H1 (cell line): ENCODE measurements at regions not wholly inside any gene's neighbourhood (a gene's known extent, or its start where the extent isn't known, plus 50 kb on each side); places are given as distances from the start of the nearest gene placed in this dataset.

ENCODE experiments used
- CTCF ChIA-PET: fragments of 300-600 bp; sonication (Branson Sonifier 250); formaldehyde crosslinking; loops from one replicate; lab custom pipeline; 2021; ENCODE audit not compliant: partially characterized antibody; lab: Charles Lee
- POLR2A ChIA-PET: fragments of 300-600 bp; sonication (Branson Sonifier 250); formaldehyde crosslinking; loops from one replicate; lab custom pipeline; 2021; ENCODE audit warnings: inconsistent platforms; ENCODE audit not compliant: partially characterized antibody; lab: Charles Lee
- DNase-seq, 2 experiments: peaks; one replicate each; pipeline versions ENCODE4 v3.0.0 to v3.0.0-alpha.2; 2010 to 2022; ENCODE audit warnings: low spot score in 2 of 2, low read depth in 1 of 2, mixed read lengths in 1 of 2
- FAIRE-seq: peaks from 2 replicates; lab custom pipeline; 2011; peaks lifted over from hg19 to GRCh38; lab: Jason Lieb, UNC
- H2AFZ ChIP-seq: 2 replicates; pipeline ENCODE4 v1.8.1; 2012; ENCODE audit warnings: low read length, inconsistent platforms
- H2AK5ac ChIP-seq: 2 replicates; pipeline ENCODE4 v1.6.1; 2013; ENCODE audit warnings: low read depth, low read length
- H2BK120ac ChIP-seq: replicated peaks from 2 replicates; pipeline ENCODE3; 2013; ENCODE audit warnings: low read depth, low read length, inconsistent platforms
- H2BK12ac ChIP-seq: 2 replicates; pipeline ENCODE4 v1.6.1; 2013; ENCODE audit warnings: low read depth, low read length
- H2BK15ac ChIP-seq: 2 replicates; pipeline ENCODE4 v1.6.1; 2013; ENCODE audit warnings: low read length
- H2BK20ac ChIP-seq: 2 replicates; pipeline ENCODE4 v1.6.1; 2013; ENCODE audit warnings: low read length
- H2BK5ac ChIP-seq: 2 replicates; pipeline ENCODE4 v1.6.1; 2013; ENCODE audit warnings: low read depth, low read length
- H3K14ac ChIP-seq: 2 replicates; pipeline ENCODE4 v1.6.1; 2013; ENCODE audit warnings: inconsistent platforms; ENCODE audit not compliant: insufficient read length
- H3K18ac ChIP-seq: 2 replicates; pipeline ENCODE4 v1.6.1; 2013; ENCODE audit warnings: low read length; ENCODE audit errors: extremely low read depth
- H3K23ac ChIP-seq: 2 replicates; pipeline ENCODE4 v1.6.1; 2013; ENCODE audit warnings: inconsistent platforms; ENCODE audit not compliant: insufficient read length
- H3K23me2 ChIP-seq: 2 replicates; pipeline ENCODE4 v1.6.1; 2013; ENCODE audit warnings: low read depth, low read length
- H3K27ac ChIP-seq: 2 replicates; pipeline ENCODE4 v1.6.1; 2011; ENCODE audit warnings: low read depth, low read length, inconsistent platforms
- H3K27me3 ChIP-seq, 4 experiments: replicated peaks in 1 of 4; 1 replicate in 1 of 4; 2 replicates in 3 of 4; pipeline versions ENCODE4 v1.6.1 to v1.8.1; 2011 to 2013; ENCODE audit warnings: low read length in 3 of 4, mild to moderate bottlenecking in 3 of 4, inconsistent platforms in 2 of 4, mixed read lengths in 2 of 4, moderate library complexity in 1 of 4; ENCODE audit not compliant: control insufficient read depth in 3 of 4, insufficient read depth in 3 of 4; ENCODE audit errors: extremely low read depth in 1 of 4
- H3K36me3 ChIP-seq, 4 experiments: 2 replicates each; pipeline versions ENCODE4 v1.6.1 to v1.8.1; 2011 to 2013; ENCODE audit warnings: mild to moderate bottlenecking in 4 of 4, low read length in 3 of 4, moderate library complexity in 2 of 4, control low read depth in 1 of 4, inconsistent platforms in 1 of 4; ENCODE audit not compliant: insufficient read depth in 4 of 4, control insufficient read depth in 2 of 4
- H3K4ac ChIP-seq: replicated peaks from 2 replicates; pipeline ENCODE3; 2013; ENCODE audit warnings: low read length, low read depth, mixed read lengths, inconsistent platforms; ENCODE audit not compliant: insufficient read length
- H3K4me1 ChIP-seq, 4 experiments: replicated peaks in 1 of 4; 1 replicate in 1 of 4; 2 replicates in 3 of 4; pipeline versions ENCODE4 v1.6.1 to v1.8.1; 2011 to 2013; ENCODE audit warnings: low read length in 3 of 4, inconsistent platforms in 2 of 4, mixed read lengths in 1 of 4; ENCODE audit not compliant: insufficient read depth in 4 of 4, control insufficient read depth in 3 of 4
- H3K4me2 ChIP-seq, 2 experiments: 2 replicates each; pipeline versions ENCODE4 v1.6.1 to v1.8.1; 2011 to 2013; ENCODE audit warnings: low read depth in 2 of 2, low read length in 2 of 2, control low read depth in 1 of 2, inconsistent platforms in 1 of 2, mild to moderate bottlenecking in 1 of 2; ENCODE audit not compliant: insufficient read depth in 1 of 2
- H3K4me3 ChIP-seq, 4 experiments: fragments of 200-600, 300-600 bp in 1 of 4; sonication (generic), shearing (Covaris generic), sonication (Bioruptor Twin) in 1 of 4; 2 replicates each; pipeline versions ENCODE4 v1.5.1 to v1.8.1; 2011 to 2016; ENCODE audit warnings: low read length in 4 of 4, low read depth in 3 of 4, control low read depth in 2 of 4, inconsistent platforms in 2 of 4, mild to moderate bottlenecking in 2 of 4, mixed read lengths in 1 of 4, moderate library complexity in 1 of 4; ENCODE audit not compliant: insufficient read depth in 2 of 4; ENCODE audit errors: extremely low read depth in 1 of 4
- H3K56ac ChIP-seq: replicated peaks from 2 replicates; pipeline ENCODE3; 2013; ENCODE audit warnings: low read depth, mild to moderate bottlenecking, mixed read lengths, low read length, inconsistent platforms; ENCODE audit not compliant: insufficient read length
- H3K79me1 ChIP-seq: 2 replicates; pipeline ENCODE4 v1.6.1; 2013; ENCODE audit warnings: low read depth, low read length, control low read depth
- H3K79me2 ChIP-seq, 2 experiments: 2 replicates each; pipeline versions ENCODE4 v1.6.1 to v1.8.1; 2012 to 2013; ENCODE audit warnings: low read length in 2 of 2, mild to moderate bottlenecking in 2 of 2, inconsistent platforms in 1 of 2; ENCODE audit not compliant: insufficient read depth in 2 of 2, control insufficient read depth in 1 of 2
- H3K9ac ChIP-seq, 4 experiments: replicated peaks in 1 of 4; 1 replicate in 1 of 4; 2 replicates in 3 of 4; pipeline versions ENCODE4 v1.6.1 to v1.8.1; 2011 to 2013; ENCODE audit warnings: low read depth in 3 of 4, low read length in 3 of 4, control low read depth in 2 of 4, mild to moderate bottlenecking in 2 of 4, moderate library complexity in 2 of 4, inconsistent platforms in 1 of 4; ENCODE audit errors: extremely low read depth in 1 of 4
- H3K9me3 ChIP-seq, 2 experiments: 2 replicates each; pipeline versions ENCODE4 v1.6.1 to v1.8.1; 2012 to 2013; ENCODE audit warnings: mild to moderate bottlenecking in 2 of 2, moderate library complexity in 2 of 2, control low read depth in 1 of 2, inconsistent platforms in 1 of 2, low read depth in 1 of 2, low read length in 1 of 2, mixed read lengths in 1 of 2; ENCODE audit not compliant: insufficient read depth in 2 of 2
- H4K20me1 ChIP-seq, 2 experiments: replicated peaks in 1 of 2; 2 replicates each; pipeline versions ENCODE3 to v1.8.1; 2011 to 2013; ENCODE audit warnings: inconsistent platforms in 2 of 2, low read length in 2 of 2, mild to moderate bottlenecking in 1 of 2; ENCODE audit not compliant: insufficient read depth in 2 of 2, control insufficient read depth in 1 of 2
- H4K5ac ChIP-seq: 2 replicates; pipeline ENCODE4 v1.6.1; 2013; ENCODE audit warnings: low read length, low read depth, mixed read lengths, inconsistent platforms; ENCODE audit not compliant: insufficient read length
- H4K8ac ChIP-seq: 2 replicates; pipeline ENCODE4 v1.8.0; 2013; ENCODE audit warnings: mild to moderate bottlenecking, moderate library complexity, low read length, inconsistent platforms; ENCODE audit not compliant: insufficient read depth; ENCODE audit errors: extremely low read depth
- H4K91ac ChIP-seq: replicated peaks from 2 replicates; pipeline ENCODE3; 2013; ENCODE audit warnings: low read length, mixed read lengths, inconsistent platforms; ENCODE audit not compliant: insufficient read length
- ATF3 ChIP-seq: IDR thresholded peaks from 2 replicates; pipeline ENCODE4 v1.6.1; 2011; ENCODE audit warnings: low read depth, mild to moderate bottlenecking, low read length; ENCODE audit not compliant: insufficient read depth
- BCL11A ChIP-seq, 2 experiments: IDR thresholded peaks; one replicate each; pipeline ENCODE4 v1.6.1; 2011; ENCODE audit warnings: low read depth in 2 of 2, low read length in 2 of 2, mild to moderate bottlenecking in 2 of 2
- BRCA1 ChIP-seq: IDR thresholded peaks from 2 replicates; pipeline ENCODE4 v1.6.1; 2012; ENCODE audit warnings: low read depth, low read length, improper control_type of control experiment
- CHD2 ChIP-seq: IDR thresholded peaks from 2 replicates; pipeline ENCODE4 v1.6.1; 2012; ENCODE audit warnings: low read length, improper control_type of control experiment
- EGR1 ChIP-seq: IDR thresholded peaks from 2 replicates; pipeline ENCODE4 v1.6.1; 2011; ENCODE audit warnings: low read depth, low read length, borderline replicate concordance
- JUN ChIP-seq: IDR thresholded peaks from 2 replicates; pipeline ENCODE4 v1.6.1; 2011; ENCODE audit warnings: low read depth, mild to moderate bottlenecking, improper control_type of control experiment, low read length
- JUND ChIP-seq: IDR thresholded peaks from 2 replicates; pipeline ENCODE4 v1.6.1; 2011; ENCODE audit warnings: mild to moderate bottlenecking, improper control_type of control experiment, low read length
- KDM4A ChIP-seq: IDR thresholded peaks from one replicate; pipeline ENCODE4 v1.7.1; 2012; ENCODE audit warnings: low read depth, mild to moderate bottlenecking, moderate library complexity, low read length, inconsistent platforms; ENCODE audit not compliant: severe bottlenecking
- NRF1 ChIP-seq: IDR thresholded peaks from 2 replicates; pipeline ENCODE4 v1.6.1; 2011; ENCODE audit warnings: mild to moderate bottlenecking, low read depth, low read length, improper control_type of control experiment
- SP1 ChIP-seq: IDR thresholded peaks from 2 replicates; pipeline ENCODE4 v1.6.1; 2011; ENCODE audit warnings: low read depth, low read length
- TBP ChIP-seq: IDR thresholded peaks from 2 replicates; pipeline ENCODE4 v1.6.1; 2011; ENCODE audit warnings: low read depth, low read length, improper control_type of control experiment
- WGBS, 2 experiments: shearing (Covaris generic) in 1 of 2; methylation state at CpG; one replicate each; pipeline versions ENCODE4 v1.1.6 to v1.1.7; 2013 to 2015; ENCODE audit warnings: low lambda C conversion rate in 2 of 2, mixed read lengths in 2 of 2, inconsistent platforms in 1 of 2, low coverage in 1 of 2, missing lambda C conversion rate in 1 of 2; ENCODE audit not compliant: insufficient replicate concordance in 2 of 2, insufficient coverage in 1 of 2, insufficient read length in 1 of 2; ENCODE audit errors: extremely low coverage in 1 of 2, missing lambda C conversion rate in 1 of 2; 5-methylcytosine and 5-hydroxymethylcytosine counted together
- TF ChIP-seq, protein P1 (sequence below): IDR thresholded peaks from 2 replicates; pipeline ENCODE4 v1.6.1; 2012; ENCODE audit warnings: inconsistent platforms

GRCh38 chr5:165201369-165201768 is 1696.0 kb downstream of the MAT2B start:
- no peak for FAIRE-seq
- no peak overlapping the region for H2AK5ac ChIP-seq
- H3K36me3 ChIP-seq: no peaks in the 10 kb centered on the region
- TF ChIP-seq BCL11A (IDR thresholded peaks at IDR 0.05; ENCODE audit: low read depth in 2 of 2, low read length in 2 of 2) (no peak), ATF3 (no peak), KDM4A (no peak), CHD2 (no peak), EGR1 (no peak), NRF1 (no peak), JUND (no peak), SP1 (no peak), BRCA1 (no peak), JUN (no peak), TBP (no peak)
- TF ChIP-seq, protein P1, sequence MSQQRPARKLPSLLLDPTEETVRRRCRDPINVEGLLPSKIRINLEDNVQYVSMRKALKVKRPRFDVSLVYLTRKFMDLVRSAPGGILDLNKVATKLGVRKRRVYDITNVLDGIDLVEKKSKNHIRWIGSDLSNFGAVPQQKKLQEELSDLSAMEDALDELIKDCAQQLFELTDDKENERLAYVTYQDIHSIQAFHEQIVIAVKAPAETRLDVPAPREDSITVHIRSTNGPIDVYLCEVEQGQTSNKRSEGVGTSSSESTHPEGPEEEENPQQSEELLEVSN: no peak
- no peaks in the 10 kb centered on the region for H3K23me2 ChIP-seq
- no peak overlapping the region for H2BK15ac ChIP-seq
- H3K9me3 ChIP-seq: no peaks in the 10 kb centered on the region
- H3K14ac ChIP-seq: no peak overlapping the region
- H3K18ac ChIP-seq: no peak overlapping the region
- CTCF ChIA-PET: interaction anchor here (0.6 kb wide), 1 partner anchor 24 kb away, joined by 3 read pairs; no protein-coding TSS in a partner anchor
- DNase-seq: no peak
- no peaks in the 10 kb centered on the region for H3K79me1 ChIP-seq
- no peaks in the 10 kb centered on the region for H3K27me3 ChIP-seq
- 90% methylated on average over 3 of the region's 3 CpGs; no CpG with 5 or more reads in 1 of the 2 experiments for WGBS, 2 experiments
- H3K56ac ChIP-seq: no peak overlapping the region
- no peak overlapping the region for H3K4me2 ChIP-seq
- H3K9ac ChIP-seq: no peak overlapping the region
- no peak overlapping the region for H2BK12ac ChIP-seq
- H2BK5ac ChIP-seq: no peak overlapping the region
- H3K79me2 ChIP-seq: no peaks in the 10 kb centered on the region
- H4K20me1 ChIP-seq: no peaks in the 10 kb centered on the region
- no peak overlapping the region for H2AFZ ChIP-seq
- POLR2A ChIA-PET: no interaction called here
- no peak overlapping the region for H3K23ac ChIP-seq
- peaks cover 0 to 6% (median 0%) of the 10 kb centered on the region in 4 experiments; a peak in 1 of 7 replicates for H3K4me1 ChIP-seq
- no peak overlapping the region for H2BK120ac ChIP-seq
- no peak overlapping the region for H3K4me3 ChIP-seq
- H4K8ac ChIP-seq: no peak overlapping the region
- H3K4ac ChIP-seq: no peak overlapping the region
- H3K27ac ChIP-seq: no peak overlapping the region
- H4K5ac ChIP-seq: no peak overlapping the region
- H4K91ac ChIP-seq: no peak overlapping the region
- H2BK20ac ChIP-seq: no peak overlapping the region
